Nephron progenitor cell (in vitro differentiated cells): ENCODE measurements at regions not wholly inside any gene's neighbourhood (a gene's known extent, or its start where the extent isn't known, plus 50 kb on each side); places are given as distances from the start of the nearest gene placed in this dataset.

ENCODE experiments used
- DNase-seq: peaks from one replicate; pipeline ENCODE4 v3.0.0; 2021
- H3K27ac Mint-ChIP-seq: 2 replicates; pipeline ENCODE4 v1.8.0; 2021; ENCODE audit warnings: mild to moderate bottlenecking, moderate library complexity, mixed read lengths
- H3K27me3 Mint-ChIP-seq: 2 replicates; pipeline ENCODE4 v1.8.0; 2021; ENCODE audit warnings: mild to moderate bottlenecking, low read depth, mixed read lengths; ENCODE audit not compliant: poor library complexity
- H3K36me3 Mint-ChIP-seq: 2 replicates; pipeline ENCODE4 v1.8.0; 2021; ENCODE audit warnings: low read depth, mixed read lengths
- H3K4me1 Mint-ChIP-seq: 2 replicates; pipeline ENCODE4 v1.8.0; 2021; ENCODE audit warnings: mixed read lengths
- H3K4me3 Mint-ChIP-seq: 2 replicates; pipeline ENCODE4 v1.8.0; 2021; ENCODE audit warnings: mild to moderate bottlenecking, moderate library complexity, mixed read lengths
- H3K9me3 Mint-ChIP-seq: 2 replicates; pipeline ENCODE4 v1.8.0; 2021; ENCODE audit warnings: mild to moderate bottlenecking, moderate library complexity, mixed read lengths
- CTCF ChIP-seq: fragments of 200-600 bp; sonication (generic); IDR thresholded peaks from 2 replicates; pipeline ENCODE4 v1.5.0; 2021; ENCODE audit warnings: antibody characterized with exemption

GRCh38 chr1:170303034-170303433, 157.3 kb downstream of the NTMT2 start:
- Mint-ChIP-seq H3K9me3 (no peaks in the 10 kb centered on the region), H3K4me1 (peaks cover 27% of the 10 kb centered on the region), H3K36me3 (no peaks in the 10 kb centered on the region), H3K27me3 (no peaks in the 10 kb centered on the region), H3K4me3 (no peak overlapping the region), H3K27ac (no peak overlapping the region)
- no peak for TF ChIP-seq CTCF
- no peak for DNase-seq

- H3K27ac Mint-ChIP-seq: peak overlapping the region; percentile 39
- H3K36me3 Mint-ChIP-seq: no peaks in the 10 kb centered on the region
- H3K27me3 Mint-ChIP-seq: no peaks in the 10 kb centered on the region
- no peak for TF ChIP-seq CTCF
- no peaks in the 10 kb centered on the region for H3K9me3 Mint-ChIP-seq
- no peak overlapping the region for H3K4me3 Mint-ChIP-seq
- DNase-seq: no peak
- peaks cover 27% of the 10 kb centered on the region for H3K4me1 Mint-ChIP-seq
These were observed 160.2 kb downstream of the NTMT2 start for GRCh38 chr1:170305777-170306512.

GRCh38 chr1:170306513-170306910, 160.8 kb downstream of the NTMT2 start:
- Mint-ChIP-seq H3K27me3 (no peaks in the 10 kb centered on the region), H3K27ac (no peak overlapping the region), H3K4me3 (no peak overlapping the region), H3K9me3 (no peaks in the 10 kb centered on the region), H3K4me1 (peaks cover 27% of the 10 kb centered on the region), H3K36me3 (no peaks in the 10 kb centered on the region)
- TF ChIP-seq CTCF: no peak
- no peak for DNase-seq

- TF ChIP-seq CTCF: no peak
- Mint-ChIP-seq H3K4me3 (no peak overlapping the region), H3K9me3 (no peaks in the 10 kb centered on the region), H3K27ac (peak overlapping the region; percentile 88), H3K4me1 (peaks cover 27% of the 10 kb centered on the region), H3K27me3 (no peaks in the 10 kb centered on the region), H3K36me3 (no peaks in the 10 kb centered on the region)
- DNase-seq: no peak
These were observed 161.2 kb downstream of the NTMT2 start for GRCh38 chr1:170306948-170307347.

- no peak overlapping the region for H3K4me3 Mint-ChIP-seq
- H3K27me3 Mint-ChIP-seq: no peaks in the 10 kb centered on the region
- DNase-seq: no peak
- peak overlapping the region; percentile 88 for H3K27ac Mint-ChIP-seq
- TF ChIP-seq CTCF: no peak
- peaks cover 27% of the 10 kb centered on the region for H3K4me1 Mint-ChIP-seq
- H3K36me3 Mint-ChIP-seq: no peaks in the 10 kb centered on the region
- no peaks in the 10 kb centered on the region for H3K9me3 Mint-ChIP-seq
These were observed 161.7 kb downstream of the NTMT2 start for GRCh38 chr1:170307426-170307825.

GRCh38 chr1:170309389-170310013, 163.7 kb downstream of the NTMT2 start:
- H3K27me3 Mint-ChIP-seq: no peaks in the 10 kb centered on the region
- H3K4me3 Mint-ChIP-seq: no peak overlapping the region
- TF ChIP-seq CTCF: no peak
- peaks cover 27% of the 10 kb centered on the region for H3K4me1 Mint-ChIP-seq
- no peak for DNase-seq
- no peaks in the 10 kb centered on the region for H3K36me3 Mint-ChIP-seq
- H3K9me3 Mint-ChIP-seq: no peaks in the 10 kb centered on the region
- H3K27ac Mint-ChIP-seq: no peak overlapping the region
